GM12864 (cell line): ENCODE measurements at regions not wholly inside any gene's neighbourhood (a gene's known extent, or its start where the extent isn't known, plus 50 kb on each side); places are given as distances from the start of the nearest gene placed in this dataset.

ENCODE experiments used
- DNase-seq: peaks from one replicate; pipeline ENCODE4 v3.0.0-alpha.2; 2011; ENCODE audit warnings: low read depth
- H3K4me3 ChIP-seq: 2 replicates; pipeline ENCODE4 v1.5.1; 2011; ENCODE audit warnings: mild to moderate bottlenecking, low read depth, low read length, control low read depth
- TF ChIP-seq, protein P1 (sequence below): IDR thresholded peaks from 2 replicates; pipeline ENCODE4 v1.5.1; 2011; ENCODE audit warnings: low read depth, mild to moderate bottlenecking, moderate library complexity, low read length, control low read depth, inconsistent platforms; ENCODE audit errors: missing control alignments

DNA sequence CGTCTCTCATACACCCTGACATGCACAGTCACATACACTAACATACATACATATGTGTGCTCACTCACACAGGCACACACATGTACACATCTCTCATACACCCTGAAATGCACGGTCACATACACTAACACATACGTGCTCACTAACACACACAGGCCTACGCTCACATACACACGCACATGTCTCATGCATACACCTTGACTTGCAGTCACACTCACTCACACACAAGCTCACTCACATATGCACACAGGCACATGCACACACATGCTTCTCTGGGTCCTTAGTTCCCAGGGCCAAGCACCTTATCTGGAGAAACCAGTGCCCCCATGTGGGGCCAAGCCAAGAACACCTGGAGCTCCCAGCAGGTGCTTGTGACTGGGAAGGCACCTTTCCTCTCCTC is 240.3 kb downstream of the RBFOX3 start:
- H3K4me3 ChIP-seq, result no peak overlapping the region
- TF ChIP-seq, protein P1, sequence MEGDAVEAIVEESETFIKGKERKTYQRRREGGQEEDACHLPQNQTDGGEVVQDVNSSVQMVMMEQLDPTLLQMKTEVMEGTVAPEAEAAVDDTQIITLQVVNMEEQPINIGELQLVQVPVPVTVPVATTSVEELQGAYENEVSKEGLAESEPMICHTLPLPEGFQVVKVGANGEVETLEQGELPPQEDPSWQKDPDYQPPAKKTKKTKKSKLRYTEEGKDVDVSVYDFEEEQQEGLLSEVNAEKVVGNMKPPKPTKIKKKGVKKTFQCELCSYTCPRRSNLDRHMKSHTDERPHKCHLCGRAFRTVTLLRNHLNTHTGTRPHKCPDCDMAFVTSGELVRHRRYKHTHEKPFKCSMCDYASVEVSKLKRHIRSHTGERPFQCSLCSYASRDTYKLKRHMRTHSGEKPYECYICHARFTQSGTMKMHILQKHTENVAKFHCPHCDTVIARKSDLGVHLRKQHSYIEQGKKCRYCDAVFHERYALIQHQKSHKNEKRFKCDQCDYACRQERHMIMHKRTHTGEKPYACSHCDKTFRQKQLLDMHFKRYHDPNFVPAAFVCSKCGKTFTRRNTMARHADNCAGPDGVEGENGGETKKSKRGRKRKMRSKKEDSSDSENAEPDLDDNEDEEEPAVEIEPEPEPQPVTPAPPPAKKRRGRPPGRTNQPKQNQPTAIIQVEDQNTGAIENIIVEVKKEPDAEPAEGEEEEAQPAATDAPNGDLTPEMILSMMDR, result no peak
- no peak for DNase-seq

DNA sequence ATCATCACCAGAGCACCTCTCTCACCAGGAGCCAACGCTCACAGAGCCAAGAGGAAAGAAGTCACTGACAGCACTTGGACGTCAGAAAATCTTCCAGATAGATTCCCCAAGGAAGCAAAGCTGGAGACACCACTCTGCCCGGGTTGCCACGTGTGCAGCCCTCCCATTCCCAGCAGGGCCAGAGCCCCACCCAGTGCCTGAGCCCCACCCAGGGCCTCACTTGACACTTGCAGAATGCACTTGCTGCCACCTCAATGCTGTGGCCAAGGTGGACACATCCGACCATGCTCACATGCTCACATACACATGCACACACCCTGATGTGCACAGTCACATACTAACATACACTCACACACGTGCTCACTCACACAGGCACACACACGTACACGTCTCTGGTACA is 240.7 kb downstream of the RBFOX3 start:
- H3K4me3 ChIP-seq, result no peak overlapping the region
- TF ChIP-seq, protein P1, result no peak
- no peak for DNase-seq

DNA sequence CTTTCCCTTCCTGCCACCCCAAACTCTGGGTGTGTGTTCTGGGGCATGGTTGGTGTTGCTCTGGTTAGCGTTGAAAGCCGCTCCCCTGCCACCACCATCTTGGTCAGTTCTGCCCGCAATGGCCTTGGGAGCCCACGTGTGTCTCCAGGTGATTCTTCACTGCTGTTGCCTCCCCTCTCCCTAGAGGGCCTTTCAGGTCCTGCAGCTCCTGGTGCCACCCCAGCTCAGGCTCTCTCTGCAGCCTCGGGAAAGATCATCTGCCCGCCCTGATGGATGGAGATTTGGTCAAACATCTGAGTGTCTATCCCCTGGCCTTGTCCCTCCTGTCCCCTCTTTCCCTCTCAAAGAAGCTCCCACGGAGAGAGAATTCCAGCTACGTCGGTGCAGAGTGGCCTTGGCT is 241.3 kb downstream of the RBFOX3 start:
- TF ChIP-seq, protein P1, result no peak
- no peak for DNase-seq
- H3K4me3 ChIP-seq, result no peak overlapping the region

DNA sequence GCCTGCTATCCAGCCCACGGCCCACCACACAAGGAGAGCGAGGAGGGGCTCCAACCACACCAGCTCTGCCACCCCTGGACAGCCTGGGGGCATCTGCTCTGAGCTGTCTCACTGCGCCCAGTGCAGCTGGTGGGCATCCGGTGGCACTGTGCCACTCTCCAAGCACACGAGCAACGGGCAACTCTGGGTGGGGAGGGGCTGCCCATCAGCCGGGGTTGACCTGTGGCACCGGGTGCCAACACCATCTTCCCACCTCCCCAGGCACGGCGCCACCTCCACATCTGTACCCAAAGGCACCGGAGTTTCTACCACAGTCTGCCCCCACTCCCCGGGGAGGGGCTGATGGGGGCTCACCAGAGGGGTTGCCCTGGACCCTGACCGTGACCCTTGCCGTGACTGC is 241.8 kb downstream of the RBFOX3 start:
- DNase-seq, result no peak
- TF ChIP-seq, protein P1, result no peak
- no peak overlapping the region for H3K4me3 ChIP-seq

DNA sequence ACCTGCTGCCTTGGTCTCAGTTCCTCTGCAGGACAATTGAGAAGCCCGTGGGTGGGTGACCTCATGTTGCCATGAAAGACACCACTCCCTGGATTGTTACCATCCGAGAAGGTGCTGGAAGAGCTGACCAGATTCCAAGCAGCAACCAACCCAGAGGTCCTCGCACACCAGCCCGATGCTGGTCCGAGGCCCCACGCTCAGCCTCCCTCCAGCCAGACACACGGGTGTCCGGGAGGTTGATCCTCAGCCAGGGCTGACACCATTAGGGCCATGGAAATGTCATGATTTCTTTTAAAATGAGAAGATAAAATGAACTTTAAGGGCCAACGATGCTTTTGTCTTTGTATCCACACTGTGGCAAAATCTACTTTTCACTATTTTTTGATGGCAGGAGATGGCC is 242.3 kb downstream of the RBFOX3 start:
- no peak for DNase-seq
- TF ChIP-seq, protein P1, result no peak
- H3K4me3 ChIP-seq, result no peak overlapping the region

DNA sequence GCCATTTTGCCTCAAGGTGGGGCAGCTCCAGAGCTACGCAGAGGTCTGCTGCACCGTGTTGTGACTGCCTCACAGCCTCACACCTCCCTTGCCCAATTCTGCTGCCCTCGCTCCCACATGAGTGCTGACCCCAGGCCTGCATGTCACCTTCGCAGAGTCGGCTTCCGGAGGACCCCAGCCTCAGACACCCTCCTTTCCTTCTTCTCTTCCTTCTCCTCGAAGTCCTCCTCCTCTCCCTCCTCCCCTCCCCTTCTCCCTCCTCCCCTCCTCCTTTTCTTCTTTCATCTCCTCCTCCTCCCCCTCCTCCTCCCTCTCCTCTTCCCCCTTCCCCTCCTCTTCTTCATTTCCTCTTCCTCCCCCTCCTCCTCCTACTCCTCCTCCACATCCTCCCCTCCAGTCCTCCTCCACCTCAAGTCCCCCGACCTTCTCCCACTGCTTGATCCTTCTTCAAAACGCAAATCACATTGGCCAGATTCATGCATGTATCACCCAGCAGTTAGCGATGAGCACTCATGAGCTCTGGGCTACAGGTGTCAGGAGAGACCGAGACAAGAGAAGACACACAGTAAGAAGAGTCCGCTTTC is 243.8 kb downstream of the RBFOX3 start:
- H3K4me3 ChIP-seq, result no peak overlapping the region
- DNase-seq, result no peak

More for the DNA sequence above, 243.8 kb downstream of the RBFOX3 start:
- TF ChIP-seq, protein P1, result no peak
